ENCODE measurements at regions not wholly inside any gene's neighbourhood (a gene's known extent, or its start where the extent isn't known, plus 50 kb on each side); places are given as distances from the start of the nearest gene placed in this dataset.

GRCh38 chr13:104301171-104301975 lies 1235.2 kb upstream of the SLC10A2 start:
- DNase-seq (ENCODE audit: low spot score) = no peak
- Histone ChIP-seq H3K36me3 (no peaks in the 10 kb centered on the region), H3K4me1 (no peaks in the 10 kb centered on the region), H3K27me3 (no peaks in the 10 kb centered on the region), H3K27ac (no peak overlapping the region), H3K9me3 (no peaks in the 10 kb centered on the region), H3K4me3 (no peak overlapping the region)
- TF ChIP-seq CTCF (IDR thresholded peaks at IDR 0.05) = no peak

GRCh38 chr13:104297075-104297474 lies 1230.9 kb upstream of the SLC10A2 start:
- Histone ChIP-seq H3K4me1 (no peaks in the 10 kb centered on the region), H3K9me3 (no peaks in the 10 kb centered on the region), H3K36me3 (no peaks in the 10 kb centered on the region), H3K4me3 (no peak overlapping the region), H3K27me3 (no peaks in the 10 kb centered on the region), H3K27ac (no peak overlapping the region)
- no peak for DNase-seq (ENCODE audit: low spot score)
- TF ChIP-seq CTCF (IDR thresholded peaks at IDR 0.05) = no peak

- no peak overlapping the region for H3K4me3 ChIP-seq
- no peak for TF ChIP-seq CTCF (IDR thresholded peaks at IDR 0.05)
- no peak overlapping the region for H3K27ac ChIP-seq
- H3K27me3 ChIP-seq = no peaks in the 10 kb centered on the region
- H3K36me3 ChIP-seq = no peaks in the 10 kb centered on the region
- H3K4me1 ChIP-seq = no peaks in the 10 kb centered on the region
- no peaks in the 10 kb centered on the region for H3K9me3 ChIP-seq
- no peak for DNase-seq (ENCODE audit: low spot score)
Observed at GRCh38 chr13:104296286-104296685, 1230.1 kb upstream of the SLC10A2 start.

- TF ChIP-seq CTCF (IDR thresholded peaks at IDR 0.05) = no peak
- no peak for DNase-seq (ENCODE audit: low spot score)
- H3K4me3 ChIP-seq = no peak overlapping the region
- H3K27me3 ChIP-seq = no peaks in the 10 kb centered on the region
- H3K4me1 ChIP-seq = no peaks in the 10 kb centered on the region
- no peaks in the 10 kb centered on the region for H3K9me3 ChIP-seq
- no peaks in the 10 kb centered on the region for H3K36me3 ChIP-seq
- no peak overlapping the region for H3K27ac ChIP-seq
Observed at GRCh38 chr13:104295537-104295936, 1229.3 kb upstream of the SLC10A2 start.

GRCh38 chr13:104289400-104289799 lies 1223.2 kb upstream of the SLC10A2 start:
- Histone ChIP-seq H3K4me3 (no peak overlapping the region), H3K27me3 (no peaks in the 10 kb centered on the region), H3K4me1 (no peaks in the 10 kb centered on the region), H3K9me3 (no peaks in the 10 kb centered on the region), H3K27ac (no peak overlapping the region), H3K36me3 (no peaks in the 10 kb centered on the region)
- no peak for DNase-seq (ENCODE audit: low spot score)
- no peak for TF ChIP-seq CTCF (IDR thresholded peaks at IDR 0.05)

- Histone ChIP-seq H3K36me3 (no peaks in the 10 kb centered on the region), H3K4me3 (no peak overlapping the region), H3K9me3 (no peaks in the 10 kb centered on the region), H3K27ac (no peak overlapping the region), H3K4me1 (no peaks in the 10 kb centered on the region), H3K27me3 (no peaks in the 10 kb centered on the region)
- no peak for DNase-seq (ENCODE audit: low spot score)
- no peak for TF ChIP-seq CTCF (IDR thresholded peaks at IDR 0.05)
Observed at GRCh38 chr13:104288496-104288895, 1222.3 kb upstream of the SLC10A2 start.

All from right atrium auricular region (tissue), 2 donors.